ENCODE measurements at regions not wholly inside any gene's neighbourhood (a gene's known extent, or its start where the extent isn't known, plus 50 kb on each side); places are given as distances from the start of the nearest gene placed in this dataset.

DNA sequence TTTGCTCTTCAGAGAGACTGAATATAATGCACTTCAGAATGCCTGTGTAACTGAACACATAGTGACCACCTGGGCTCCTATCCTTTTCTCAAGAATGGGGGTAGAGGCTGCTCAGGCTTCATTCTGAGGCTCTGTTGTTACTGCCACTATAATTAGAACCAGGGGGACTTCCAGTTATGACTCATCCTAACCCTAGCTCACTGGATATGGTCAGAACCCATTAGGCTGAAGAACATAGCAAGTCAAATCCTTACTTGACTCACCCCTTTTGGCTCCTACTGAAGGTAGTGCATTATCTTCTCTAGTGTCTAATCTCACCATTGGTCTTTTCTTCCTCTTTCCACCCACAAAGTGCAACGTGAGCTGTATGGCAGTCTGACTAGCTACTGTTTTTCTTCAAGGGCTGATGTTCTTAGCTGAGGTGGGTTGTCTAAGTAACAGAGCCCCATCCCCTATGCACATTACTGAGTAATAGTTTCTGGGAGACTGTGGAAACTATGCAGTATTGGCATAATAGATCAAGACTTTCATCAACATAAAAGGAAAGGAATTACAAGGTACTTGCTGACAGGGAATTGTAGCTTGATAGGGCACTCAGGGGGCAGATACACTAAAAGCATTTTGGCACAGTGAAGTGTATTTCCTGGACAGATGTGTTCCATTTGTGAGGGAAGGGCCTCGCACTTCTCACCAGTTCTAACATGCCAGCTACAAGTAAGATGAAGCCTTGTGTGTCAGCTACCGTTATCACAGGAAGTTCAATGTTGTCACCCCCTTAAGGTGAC lies 431.0 kb upstream of the MEF2C start:
- Histone ChIP-seq H3K27ac (ENCODE audit: low read length) (no peak overlapping the region), H4K20me1 (ENCODE audit: insufficient read depth) (no peaks in the 10 kb centered on the region), H3K9me2 (ENCODE audit: insufficient read depth, low read length) (no peaks in the 10 kb centered on the region), H3K9me3 (ENCODE audit: low read length) (no peaks in the 10 kb centered on the region), H3F3A (ENCODE audit: insufficient read depth, low read length, poor library complexity, severe bottlenecking) (no peaks in the 10 kb centered on the region), H3K27me3 (ENCODE audit: insufficient read depth, low read depth, low read length) (no peaks in the 10 kb centered on the region), H3K79me2 (replicated peaks; ENCODE audit: insufficient read depth, low read length) (no peaks in the 10 kb centered on the region), H3K9ac (ENCODE audit: low read length) (no peak overlapping the region), H2AFZ (ENCODE audit: low read depth, low read length) (no peak overlapping the region), H3K36me3 (ENCODE audit: insufficient read depth, low read length) (no peaks in the 10 kb centered on the region), H3K4me3 (ENCODE audit: low read length) (no peak overlapping the region), H3K4me2 (ENCODE audit: low read length) (no peak overlapping the region)
- TF ChIP-seq, protein P1, sequence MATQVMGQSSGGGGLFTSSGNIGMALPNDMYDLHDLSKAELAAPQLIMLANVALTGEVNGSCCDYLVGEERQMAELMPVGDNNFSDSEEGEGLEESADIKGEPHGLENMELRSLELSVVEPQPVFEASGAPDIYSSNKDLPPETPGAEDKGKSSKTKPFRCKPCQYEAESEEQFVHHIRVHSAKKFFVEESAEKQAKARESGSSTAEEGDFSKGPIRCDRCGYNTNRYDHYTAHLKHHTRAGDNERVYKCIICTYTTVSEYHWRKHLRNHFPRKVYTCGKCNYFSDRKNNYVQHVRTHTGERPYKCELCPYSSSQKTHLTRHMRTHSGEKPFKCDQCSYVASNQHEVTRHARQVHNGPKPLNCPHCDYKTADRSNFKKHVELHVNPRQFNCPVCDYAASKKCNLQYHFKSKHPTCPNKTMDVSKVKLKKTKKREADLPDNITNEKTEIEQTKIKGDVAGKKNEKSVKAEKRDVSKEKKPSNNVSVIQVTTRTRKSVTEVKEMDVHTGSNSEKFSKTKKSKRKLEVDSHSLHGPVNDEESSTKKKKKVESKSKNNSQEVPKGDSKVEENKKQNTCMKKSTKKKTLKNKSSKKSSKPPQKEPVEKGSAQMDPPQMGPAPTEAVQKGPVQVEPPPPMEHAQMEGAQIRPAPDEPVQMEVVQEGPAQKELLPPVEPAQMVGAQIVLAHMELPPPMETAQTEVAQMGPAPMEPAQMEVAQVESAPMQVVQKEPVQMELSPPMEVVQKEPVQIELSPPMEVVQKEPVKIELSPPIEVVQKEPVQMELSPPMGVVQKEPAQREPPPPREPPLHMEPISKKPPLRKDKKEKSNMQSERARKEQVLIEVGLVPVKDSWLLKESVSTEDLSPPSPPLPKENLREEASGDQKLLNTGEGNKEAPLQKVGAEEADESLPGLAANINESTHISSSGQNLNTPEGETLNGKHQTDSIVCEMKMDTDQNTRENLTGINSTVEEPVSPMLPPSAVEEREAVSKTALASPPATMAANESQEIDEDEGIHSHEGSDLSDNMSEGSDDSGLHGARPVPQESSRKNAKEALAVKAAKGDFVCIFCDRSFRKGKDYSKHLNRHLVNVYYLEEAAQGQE (IDR thresholded peaks at IDR 0.05; ENCODE audit: borderline replicate concordance): no peak
- TF ChIP-seq RAD21 (conservative IDR thresholded peaks at IDR 0.05) (no peak), MXI1 (conservative IDR thresholded peaks at IDR 0.05; ENCODE audit: poor library complexity, severe bottlenecking) (no peak), EZH2 (IDR thresholded peaks at IDR 0.05; ENCODE audit: borderline replicate concordance, insufficient read depth, low read length, poor library complexity, severe bottlenecking) (no peak), TAF1 (IDR thresholded peaks at IDR 0.05; ENCODE audit: low read depth) (no peak), EP300 (conservative IDR thresholded peaks at IDR 0.05; ENCODE audit: poor library complexity, severe bottlenecking) (no peak), POLR2AphosphoS5 (IDR thresholded peaks at IDR 0.05) (no peak)
- TF ChIP-seq, protein P2, sequence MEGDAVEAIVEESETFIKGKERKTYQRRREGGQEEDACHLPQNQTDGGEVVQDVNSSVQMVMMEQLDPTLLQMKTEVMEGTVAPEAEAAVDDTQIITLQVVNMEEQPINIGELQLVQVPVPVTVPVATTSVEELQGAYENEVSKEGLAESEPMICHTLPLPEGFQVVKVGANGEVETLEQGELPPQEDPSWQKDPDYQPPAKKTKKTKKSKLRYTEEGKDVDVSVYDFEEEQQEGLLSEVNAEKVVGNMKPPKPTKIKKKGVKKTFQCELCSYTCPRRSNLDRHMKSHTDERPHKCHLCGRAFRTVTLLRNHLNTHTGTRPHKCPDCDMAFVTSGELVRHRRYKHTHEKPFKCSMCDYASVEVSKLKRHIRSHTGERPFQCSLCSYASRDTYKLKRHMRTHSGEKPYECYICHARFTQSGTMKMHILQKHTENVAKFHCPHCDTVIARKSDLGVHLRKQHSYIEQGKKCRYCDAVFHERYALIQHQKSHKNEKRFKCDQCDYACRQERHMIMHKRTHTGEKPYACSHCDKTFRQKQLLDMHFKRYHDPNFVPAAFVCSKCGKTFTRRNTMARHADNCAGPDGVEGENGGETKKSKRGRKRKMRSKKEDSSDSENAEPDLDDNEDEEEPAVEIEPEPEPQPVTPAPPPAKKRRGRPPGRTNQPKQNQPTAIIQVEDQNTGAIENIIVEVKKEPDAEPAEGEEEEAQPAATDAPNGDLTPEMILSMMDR (IDR thresholded peaks at IDR 0.05; ENCODE audit: poor library complexity, severe bottlenecking): no peak

DNA sequence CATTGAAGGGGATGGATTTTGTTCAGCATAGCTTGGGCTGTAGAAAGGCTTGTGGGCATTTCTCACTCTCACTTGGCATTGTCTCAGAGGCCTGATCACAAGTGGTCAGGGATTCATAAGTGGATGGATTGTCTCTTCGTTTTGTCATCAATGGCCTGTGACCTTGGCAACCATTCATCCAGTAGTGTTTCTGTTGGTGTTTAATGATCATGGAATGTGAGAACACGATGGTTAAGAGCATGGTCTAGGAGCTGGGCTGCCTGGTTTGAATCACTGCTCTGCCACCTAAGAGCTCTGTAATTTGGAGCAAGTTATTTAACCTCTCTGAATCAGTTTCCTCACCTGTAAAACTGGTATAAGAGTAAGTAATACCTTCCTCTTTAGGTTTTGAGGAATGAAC lies 430.1 kb upstream of the MEF2C start:
- H3K36me3 ChIP-seq (ENCODE audit: insufficient read depth, low read length): no peaks in the 10 kb centered on the region
- no peaks in the 10 kb centered on the region for H4K20me1 ChIP-seq (ENCODE audit: insufficient read depth)
- no peaks in the 10 kb centered on the region for H3K9me3 ChIP-seq (ENCODE audit: low read length)
- H3F3A ChIP-seq (ENCODE audit: insufficient read depth, low read length, poor library complexity, severe bottlenecking): no peaks in the 10 kb centered on the region
- no peaks in the 10 kb centered on the region for H3K9me2 ChIP-seq (ENCODE audit: insufficient read depth, low read length)
- no peak overlapping the region for H3K4me3 ChIP-seq (ENCODE audit: low read length)
- H2AFZ ChIP-seq (ENCODE audit: low read depth, low read length): no peak overlapping the region
- no peak for TF ChIP-seq RAD21 (conservative IDR thresholded peaks at IDR 0.05)
- no peak for TF ChIP-seq TAF1 (IDR thresholded peaks at IDR 0.05; ENCODE audit: low read depth)
- no peak for TF ChIP-seq EP300 (conservative IDR thresholded peaks at IDR 0.05; ENCODE audit: poor library complexity, severe bottlenecking)
- TF ChIP-seq, protein P1 (IDR thresholded peaks at IDR 0.05; ENCODE audit: borderline replicate concordance): no peak
- no peak for TF ChIP-seq EZH2 (IDR thresholded peaks at IDR 0.05; ENCODE audit: borderline replicate concordance, insufficient read depth, low read length, poor library complexity, severe bottlenecking)
- no peak for TF ChIP-seq SMC3 (conservative IDR thresholded peaks at IDR 0.05; ENCODE audit: poor library complexity)
- no peak for TF ChIP-seq POLR2AphosphoS5 (IDR thresholded peaks at IDR 0.05)
- TF ChIP-seq, protein P2 (IDR thresholded peaks at IDR 0.05; ENCODE audit: poor library complexity, severe bottlenecking): no peak
- no peak for TF ChIP-seq MXI1 (conservative IDR thresholded peaks at IDR 0.05; ENCODE audit: poor library complexity, severe bottlenecking)
- H3K27me3 ChIP-seq (ENCODE audit: insufficient read depth, low read depth, low read length): no peaks in the 10 kb centered on the region
- H3K27ac ChIP-seq (ENCODE audit: low read length): no peak overlapping the region
- H3K9ac ChIP-seq (ENCODE audit: low read length): no peak overlapping the region
- H3K79me2 ChIP-seq (replicated peaks; ENCODE audit: insufficient read depth, low read length): no peaks in the 10 kb centered on the region
- no peak overlapping the region for H3K4me2 ChIP-seq (ENCODE audit: low read length)

Measured in neural cell (in vitro differentiated cells).